DMS53 treated with DMSO at 0.1 percent for 48 hours (cell line): ENCODE measurements at regions not wholly inside any gene's neighbourhood (a gene's known extent, or its start where the extent isn't known, plus 50 kb on each side); places are given as distances from the start of the nearest gene placed in this dataset.
A peak's percentile ranks its signal among the peaks of the same experiment; 100 is the strongest.

ENCODE experiments used
- DNase-seq: peaks from one replicate; lab custom pipeline; 2025; ENCODE audit not compliant: unreplicated experiment; lab: John Stamatoyannopoulos, UW

DNA sequence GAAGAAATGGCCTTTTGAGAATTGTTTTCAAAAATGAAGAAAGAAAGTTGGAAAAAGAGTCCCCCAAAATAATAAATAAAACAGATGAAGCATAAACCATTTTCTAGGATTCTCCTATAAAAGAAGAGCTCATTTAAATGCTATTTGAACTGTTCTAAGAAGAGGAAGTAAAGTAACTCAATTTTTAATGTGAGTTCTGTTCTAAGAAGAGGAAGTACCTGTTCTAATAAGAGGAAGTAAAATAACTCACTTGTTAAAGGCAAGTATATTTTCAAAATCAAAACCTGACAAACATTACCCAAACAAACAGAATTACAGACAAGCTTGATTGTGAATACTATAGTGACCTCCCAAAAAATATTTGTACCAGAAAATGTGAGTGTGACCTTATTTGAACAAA lies 1326.3 kb downstream of the C4orf33 start:
- DNase-seq = no peak

DNA sequence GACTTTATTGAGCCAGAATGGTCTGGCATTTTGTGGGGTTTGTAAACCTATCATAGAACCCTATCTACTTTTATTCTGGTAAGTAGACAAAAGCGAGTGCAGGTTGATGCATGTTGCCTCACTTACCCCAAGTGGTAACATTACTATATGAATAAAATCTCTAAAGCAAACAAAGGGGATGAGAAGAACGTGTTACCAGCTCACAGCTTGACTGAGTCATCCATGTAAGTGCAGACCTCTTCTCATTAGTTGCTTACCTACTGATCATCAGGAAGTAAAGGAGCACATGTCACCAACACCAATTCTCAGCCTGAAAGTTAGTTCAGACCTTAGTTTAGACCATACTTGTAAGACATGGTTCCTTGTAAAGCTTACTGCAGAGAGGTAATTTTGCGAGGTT lies 1328.3 kb downstream of the C4orf33 start:
- peak; percentile 32 for DNase-seq

DNA sequence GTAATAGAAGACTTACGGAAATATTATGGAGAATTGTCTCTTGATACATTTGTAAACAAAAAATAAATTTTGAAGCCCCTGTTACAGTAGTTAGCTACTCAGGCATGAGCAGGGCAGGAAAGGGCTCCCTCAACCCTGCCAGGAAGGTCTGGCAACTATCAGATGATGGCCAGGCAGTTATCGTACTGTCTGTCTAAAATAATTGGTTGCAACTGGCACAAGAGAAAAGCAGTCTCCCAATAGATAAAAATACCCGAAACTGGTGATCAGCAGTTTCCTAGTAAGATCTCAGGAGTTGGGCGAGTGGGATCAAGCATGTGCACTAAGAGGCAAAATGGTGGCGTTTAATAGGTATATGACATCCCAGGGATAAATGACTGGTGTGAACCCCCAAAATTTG lies 1336.3 kb downstream of the C4orf33 start:
- DNase-seq = no peak

DNA sequence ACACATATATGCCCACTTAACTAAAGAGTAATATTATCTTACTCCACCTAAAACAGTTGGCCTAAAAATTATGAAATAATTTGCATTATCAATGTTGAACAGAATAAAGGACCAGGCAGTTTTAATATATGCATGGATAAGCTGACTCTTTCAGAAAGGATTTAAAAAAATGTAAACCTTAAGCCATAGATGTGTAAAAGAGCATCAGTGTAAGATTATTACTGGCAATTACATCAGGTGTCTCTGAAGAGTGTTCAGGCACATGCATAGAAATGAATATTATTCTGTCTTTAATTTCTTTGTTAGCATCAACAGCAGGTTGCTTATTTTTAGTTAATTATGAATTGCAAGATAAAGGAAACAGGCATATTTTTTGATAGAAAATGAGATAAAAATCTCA lies 1353.8 kb downstream of the C4orf33 start:
- DNase-seq = no peak

DNA sequence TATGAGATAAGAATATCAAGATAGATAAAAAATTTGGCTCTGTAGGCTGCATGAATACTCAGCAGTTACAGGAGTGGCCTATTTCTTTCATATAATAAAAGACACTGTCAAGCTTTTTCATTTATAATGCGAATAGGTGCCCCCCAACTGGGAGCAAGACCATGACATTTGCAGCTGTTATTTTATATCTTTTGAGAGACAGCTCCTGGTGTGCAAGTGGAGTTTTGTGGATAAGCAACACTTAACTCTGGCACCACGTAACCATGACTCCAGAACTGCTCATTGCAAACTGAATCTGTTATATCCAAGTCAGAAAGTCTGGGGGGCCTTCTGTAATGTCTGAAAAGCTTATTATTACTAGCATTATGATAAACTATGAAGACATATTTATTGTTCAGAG lies 1372.4 kb downstream of the C4orf33 start:
- no peak for DNase-seq

DNA sequence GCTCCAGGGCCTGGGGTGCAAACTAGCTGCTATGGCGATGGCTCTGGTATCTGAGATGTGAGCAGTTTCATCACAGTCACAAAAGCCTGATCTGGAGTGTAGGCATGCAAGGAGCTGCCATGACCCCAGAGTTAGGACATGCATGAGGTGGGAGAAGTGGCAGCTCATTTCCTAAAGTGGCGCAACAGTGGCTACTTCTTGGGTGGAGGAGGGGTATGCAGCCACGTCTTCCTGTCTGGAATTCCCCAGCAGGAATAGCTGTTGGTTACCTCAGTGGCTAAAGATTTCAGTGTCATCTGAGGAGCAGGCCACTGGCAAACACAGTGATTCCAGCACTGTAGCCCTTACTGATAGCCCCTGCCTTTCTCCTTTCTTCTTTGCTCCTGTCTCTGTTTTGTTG lies 1382.5 kb downstream of the C4orf33 start:
- DNase-seq = no peak

DNA sequence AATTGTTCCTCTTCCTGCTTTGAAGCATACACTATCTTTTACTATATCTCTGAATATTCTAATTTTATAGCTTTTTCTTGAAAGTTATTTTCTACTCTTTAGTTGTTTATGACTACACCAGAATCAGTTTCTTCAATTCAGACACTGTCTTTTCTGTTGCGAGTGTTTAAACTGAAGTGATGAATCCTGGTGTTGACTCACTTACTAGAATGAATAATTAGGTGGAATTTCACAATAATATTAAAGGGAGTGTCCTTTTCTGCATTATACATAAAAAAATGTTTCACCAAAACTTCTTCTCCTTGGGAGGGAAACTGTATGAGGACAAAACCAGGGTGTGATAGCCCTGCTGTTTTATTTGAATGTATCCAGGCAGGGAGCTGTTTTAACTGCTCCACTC lies 1383.1 kb downstream of the C4orf33 start:
- no peak for DNase-seq

DNA sequence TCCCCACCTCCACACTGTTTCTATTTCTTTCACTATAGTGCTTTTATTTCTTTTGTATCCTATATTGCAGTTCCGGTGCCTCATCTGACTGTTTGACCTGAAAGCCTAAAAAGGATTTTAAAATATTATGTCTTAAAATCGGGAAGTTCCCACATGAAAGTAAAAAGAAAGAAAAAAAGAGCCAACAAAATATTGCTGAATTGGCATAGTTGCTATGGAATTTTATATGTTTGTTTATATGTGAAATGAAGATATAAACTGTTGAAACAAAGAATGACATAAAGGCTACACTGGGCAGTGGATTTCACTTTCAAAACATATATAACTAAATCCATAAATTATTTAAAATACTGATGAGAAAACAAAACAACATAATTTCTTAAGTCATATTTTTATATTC lies 1383.7 kb downstream of the C4orf33 start:
- DNase-seq = no peak

DNA sequence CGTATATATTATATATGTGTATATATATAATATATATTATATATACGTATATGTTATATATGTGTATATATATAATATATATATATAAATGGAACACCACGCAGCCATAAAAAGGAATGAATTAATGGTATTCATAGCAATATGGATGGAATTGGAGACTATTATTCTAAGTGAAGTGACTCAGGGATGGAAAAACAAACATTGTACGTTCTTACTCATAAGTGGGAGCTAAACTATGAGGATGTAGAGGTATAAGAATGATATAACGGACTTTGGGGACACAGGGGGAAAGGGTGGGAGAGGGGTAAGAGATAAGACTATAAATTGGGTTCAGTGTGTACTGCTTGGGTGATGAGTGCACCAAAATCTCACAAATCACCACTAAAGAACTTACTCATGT lies 1388.9 kb downstream of the C4orf33 start:
- DNase-seq = no peak

DNA sequence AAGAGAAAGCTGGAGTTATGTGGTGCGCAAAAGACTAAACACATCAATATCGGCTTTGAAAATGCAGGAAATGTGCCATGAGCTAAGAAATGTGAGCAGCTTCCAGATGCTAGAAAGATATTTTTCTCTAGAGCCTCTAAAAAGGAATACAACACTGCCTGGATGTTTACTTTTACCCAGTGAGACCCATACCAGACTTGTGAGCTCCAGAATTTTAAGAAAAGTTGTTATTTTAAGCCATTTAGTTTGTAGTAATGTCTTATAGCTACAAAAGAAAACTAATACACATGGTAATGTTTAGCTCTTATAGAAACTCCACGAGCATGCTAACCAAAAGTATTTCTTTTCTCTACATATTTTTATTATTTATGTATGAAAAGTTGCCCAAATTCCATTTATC lies 1389.4 kb downstream of the C4orf33 start:
- DNase-seq = no peak

DNA sequence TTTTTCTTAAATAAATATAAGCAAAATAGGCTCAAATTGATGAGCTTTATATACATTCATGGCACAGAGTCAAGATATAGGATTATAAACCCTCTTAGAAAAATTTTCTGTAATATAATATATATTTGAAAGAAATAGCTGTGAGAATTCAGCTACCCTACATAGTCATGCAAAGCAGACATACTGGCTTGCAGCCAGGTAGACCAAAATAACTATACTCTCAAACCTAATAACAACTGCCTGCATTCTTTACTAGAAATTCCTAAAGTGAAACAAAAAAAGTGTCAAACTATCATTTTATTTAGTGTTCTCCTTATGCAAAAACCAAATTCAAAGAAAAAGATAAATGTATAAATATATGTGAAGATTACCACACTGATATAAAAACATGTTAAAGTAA lies 1390.2 kb downstream of the C4orf33 start:
- DNase-seq = no peak

DNA sequence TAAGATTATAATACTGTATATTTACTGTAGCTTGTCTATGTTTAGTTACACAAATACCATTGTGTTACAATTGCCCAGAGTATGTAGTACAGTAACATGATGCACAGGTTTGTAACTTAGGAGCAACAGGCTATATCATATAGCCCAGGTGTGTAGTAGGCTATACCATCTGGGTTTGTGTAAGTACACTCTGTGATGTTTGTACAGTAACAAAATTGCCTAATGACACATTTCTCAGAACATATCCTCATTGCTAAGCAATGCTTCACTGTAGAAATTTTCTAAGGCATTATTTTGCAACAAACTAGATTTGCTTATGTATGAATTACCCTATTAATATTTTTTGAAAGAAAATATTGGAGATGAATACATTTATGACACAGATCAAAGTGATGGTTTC lies 1390.9 kb downstream of the C4orf33 start:
- DNase-seq = peak; percentile 6

DNA sequence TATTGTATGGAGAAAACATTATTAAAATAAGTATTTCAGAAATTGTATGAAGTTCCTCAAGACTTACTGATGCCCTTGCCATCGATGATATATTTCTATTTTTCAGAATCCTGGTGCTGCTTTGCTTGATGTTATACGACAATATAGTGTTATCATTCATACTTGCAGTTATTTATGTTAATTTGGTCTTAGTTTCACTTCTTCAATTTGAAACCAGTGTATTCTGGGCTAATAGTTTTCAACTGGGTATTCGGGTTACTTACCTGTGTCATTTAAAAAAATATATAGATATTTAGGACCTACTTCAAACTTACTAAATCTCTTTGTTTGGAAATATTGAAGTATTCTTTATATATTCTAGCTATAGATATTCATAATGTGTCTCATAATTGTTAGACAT lies 1414.7 kb downstream of the C4orf33 start:
- no peak for DNase-seq

DNA sequence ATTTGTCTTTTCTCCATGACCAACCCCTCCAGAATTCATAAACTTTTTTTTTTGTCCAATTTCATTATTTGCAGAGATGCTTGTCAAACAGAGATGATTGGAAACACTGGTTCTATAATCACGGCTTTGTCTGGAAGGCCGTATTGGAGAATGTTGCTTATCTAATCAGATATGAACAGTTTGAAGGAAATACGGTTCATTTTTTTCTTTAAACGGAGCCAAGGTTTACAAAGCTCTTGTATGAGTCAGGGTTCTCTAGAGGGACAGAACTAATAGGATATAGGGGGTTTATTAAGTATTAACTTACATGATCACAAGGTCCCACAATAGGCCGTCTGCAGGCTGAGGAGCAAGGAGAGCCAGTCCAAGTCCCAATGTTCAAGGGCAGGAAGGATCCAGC lies 1415.8 kb downstream of the C4orf33 start:
- DNase-seq = no peak

DNA sequence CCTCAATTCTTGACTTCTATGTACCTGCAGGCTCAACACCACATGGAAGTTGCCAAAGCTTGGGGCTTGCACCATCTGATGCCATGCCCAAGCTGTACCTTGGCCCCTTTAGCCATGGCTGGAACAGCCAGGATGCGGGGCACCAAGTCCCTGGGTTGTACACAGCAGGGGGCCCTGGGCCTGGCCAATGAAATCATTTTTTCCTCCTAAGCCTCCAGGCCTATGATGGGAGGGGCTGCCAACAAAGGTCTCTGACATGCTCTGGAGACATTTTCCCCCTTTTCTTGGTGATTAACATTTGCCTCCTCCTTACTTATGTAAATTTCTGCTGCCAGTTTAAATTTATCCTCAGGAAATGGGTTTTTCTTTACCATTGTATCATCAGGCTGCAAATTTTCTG lies 1428.1 kb downstream of the C4orf33 start:
- DNase-seq = no peak

DNA sequence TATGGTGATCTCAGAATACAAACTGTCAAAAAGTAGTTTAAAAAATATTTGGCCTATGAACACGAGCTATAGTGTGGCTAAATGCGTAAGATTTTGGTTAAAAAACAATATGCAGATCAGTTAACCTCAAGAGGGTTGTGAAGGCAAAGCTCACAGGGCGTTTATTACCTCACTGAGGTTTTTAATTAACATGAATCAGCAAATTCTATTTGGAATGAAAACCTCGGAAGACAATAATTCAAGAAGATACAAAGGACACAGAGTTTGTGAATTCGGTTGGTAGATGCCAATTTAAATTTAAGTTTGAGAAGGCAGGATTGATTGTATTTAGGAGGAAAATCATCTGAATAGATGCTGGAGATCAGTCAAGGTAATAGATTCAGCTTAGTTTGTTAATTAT lies 1434.6 kb downstream of the C4orf33 start:
- no peak for DNase-seq

DNA sequence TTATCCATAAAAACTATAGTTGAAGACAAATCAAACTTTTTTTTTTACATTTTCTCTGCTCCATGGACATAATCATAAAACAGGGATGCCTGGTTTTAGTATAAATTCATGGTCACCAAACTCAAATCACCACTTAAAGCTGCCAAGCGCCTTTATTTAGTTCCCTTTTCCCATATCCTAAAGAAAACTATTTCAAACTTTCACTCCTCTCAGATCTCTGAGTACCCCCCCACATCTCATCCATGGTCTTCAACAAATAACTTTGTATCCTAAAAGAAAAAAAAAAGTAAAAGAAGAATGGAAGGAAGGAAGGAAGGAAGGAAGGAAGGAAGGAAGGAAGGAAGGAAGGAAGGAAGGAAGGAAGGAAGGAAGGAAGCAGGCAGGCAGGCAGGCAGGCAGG lies 1438.7 kb downstream of the C4orf33 start:
- no peak for DNase-seq

DNA sequence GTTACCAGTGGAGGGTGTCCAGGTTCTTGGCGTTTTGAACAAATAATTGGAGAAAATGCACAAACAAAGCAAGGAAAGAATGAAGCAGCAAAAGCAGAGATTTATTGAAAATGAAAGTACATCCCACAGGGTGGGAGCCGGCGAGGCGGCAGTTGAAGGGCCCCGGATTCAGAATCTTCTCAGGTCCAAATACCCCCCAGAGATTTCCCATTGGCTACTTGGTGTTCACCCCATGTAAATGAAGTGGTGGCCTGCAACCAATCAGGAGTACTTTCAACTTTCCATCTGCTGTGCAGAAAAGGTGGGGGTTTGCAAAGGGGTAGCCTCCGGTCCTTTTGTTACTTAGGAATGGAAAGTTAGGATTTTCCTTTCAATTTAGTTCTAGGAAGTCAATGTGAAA lies 1447.0 kb downstream of the C4orf33 start:
- no peak for DNase-seq

DNA sequence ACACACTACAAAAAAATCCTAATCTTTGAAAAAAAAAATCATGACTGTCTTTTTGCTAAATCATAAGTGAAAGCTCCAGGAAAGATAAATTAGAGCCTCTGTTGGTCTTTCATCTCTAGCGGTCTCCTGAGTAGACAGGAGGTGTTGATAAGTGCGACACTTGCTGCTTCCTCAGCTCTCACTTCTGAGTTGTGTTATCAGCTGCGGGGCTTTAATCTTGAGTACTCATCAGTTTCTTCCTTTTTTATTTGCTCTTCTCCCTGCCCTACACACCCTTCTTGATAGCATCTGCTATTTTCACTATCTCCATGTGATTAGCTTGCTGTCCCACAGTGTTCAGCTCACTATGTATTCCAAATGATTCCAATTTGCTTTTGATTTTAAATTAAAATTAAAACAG lies 1449.2 kb downstream of the C4orf33 start:
- no peak for DNase-seq

DNA sequence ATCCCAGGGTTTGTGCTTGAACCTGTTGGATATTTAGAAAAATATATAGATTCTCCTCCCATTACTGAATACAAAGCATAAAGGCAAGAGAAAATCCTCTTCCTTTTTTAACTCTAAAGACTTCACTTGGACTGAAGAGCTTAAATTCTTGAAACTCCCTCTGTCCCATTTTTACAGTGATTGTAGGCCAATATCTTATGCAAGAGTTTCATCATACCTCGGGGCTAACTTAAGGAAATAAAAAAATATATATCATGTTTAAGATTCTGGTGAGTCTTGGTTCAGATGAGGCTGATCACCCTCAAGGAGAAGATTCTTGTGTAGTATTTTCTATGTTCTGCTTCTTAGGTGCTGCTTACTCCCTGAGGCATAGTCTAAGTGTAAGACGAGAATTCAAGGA lies 1449.6 kb downstream of the C4orf33 start:
- DNase-seq = no peak

DNA sequence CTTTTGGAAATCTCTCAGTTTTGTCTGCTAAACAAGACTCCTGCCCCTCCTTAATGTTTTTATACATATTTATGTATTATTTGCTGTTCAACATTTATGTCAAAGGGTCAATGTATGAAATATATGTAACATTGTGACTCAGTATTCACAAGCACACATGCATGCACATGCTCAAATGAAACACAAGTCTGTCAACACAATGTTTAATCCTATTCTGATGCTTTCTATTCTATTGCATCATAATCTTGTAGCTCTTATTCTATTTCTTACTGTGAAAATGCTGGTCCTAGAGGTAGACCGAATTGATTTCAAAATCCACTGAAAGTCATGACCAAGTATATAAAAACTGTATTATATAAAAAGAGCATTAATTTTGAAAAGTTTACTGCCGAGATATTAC lies 1463.3 kb downstream of the C4orf33 start:
- no peak for DNase-seq

DNA sequence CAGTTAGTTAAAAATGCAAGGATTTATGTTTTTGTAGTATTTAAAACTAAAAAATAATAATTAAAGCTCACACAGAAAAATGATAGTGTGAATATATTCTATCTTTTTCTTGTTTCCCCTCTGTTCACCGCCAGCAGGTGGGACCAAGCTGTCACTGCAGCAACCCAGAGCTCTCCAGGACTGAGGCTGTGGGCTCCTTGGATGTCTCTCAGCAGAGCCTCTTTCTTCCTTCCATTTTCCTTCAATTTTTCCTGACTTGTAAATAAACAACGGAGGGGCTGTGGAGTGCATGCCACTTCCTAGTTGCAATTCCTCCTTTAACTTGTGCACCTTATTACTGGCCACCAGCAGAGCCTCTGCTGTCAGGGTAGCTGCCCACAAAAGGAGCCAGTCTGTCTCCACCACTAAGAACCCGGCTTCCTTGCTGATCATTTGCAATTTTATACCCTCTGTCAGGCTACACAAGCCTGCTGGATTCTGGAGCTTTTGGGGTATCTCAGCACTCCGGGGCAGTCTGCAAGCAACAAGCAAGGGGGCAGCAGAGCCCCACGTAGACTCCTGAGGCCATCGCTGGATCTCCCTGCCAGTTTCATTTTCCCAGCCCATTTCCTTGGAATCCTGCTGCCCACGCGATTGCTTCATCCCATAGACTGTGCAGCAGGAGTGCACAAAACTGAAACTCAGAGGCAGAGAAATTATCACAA lies 1467.4 kb downstream of the C4orf33 start:
- peak; percentile 26 for DNase-seq

DNA sequence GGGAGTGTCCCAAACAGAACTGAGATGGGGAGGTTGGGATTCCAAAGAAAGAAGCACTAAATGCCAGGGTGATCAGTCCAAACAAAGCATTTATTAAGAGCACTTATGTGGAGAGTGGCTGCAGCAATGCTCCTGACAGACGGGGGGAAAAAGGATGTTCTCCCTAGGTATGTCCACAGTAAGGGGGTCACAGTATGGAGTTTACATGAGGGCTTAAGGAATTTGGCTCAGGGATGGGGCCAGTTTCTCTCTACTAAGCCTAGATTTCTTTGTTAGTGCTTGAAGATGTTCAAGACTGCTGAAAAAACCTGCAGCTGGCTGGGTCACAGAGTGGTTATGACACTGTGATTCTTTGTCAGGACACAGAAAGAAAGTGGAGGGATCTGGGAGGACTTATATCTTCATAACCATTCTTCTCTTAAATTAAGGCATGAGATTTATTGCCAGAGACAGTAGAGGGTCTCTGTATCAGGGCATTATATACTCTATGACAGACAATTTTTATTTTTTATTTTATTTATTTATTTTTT lies 1468.0 kb downstream of the C4orf33 start:
- DNase-seq = no peak
